GM18505 (cell line): ENCODE measurements at regions not wholly inside any gene's neighbourhood (a gene's known extent, or its start where the extent isn't known, plus 50 kb on each side); places are given as distances from the start of the nearest gene placed in this dataset.

Experiments
- ATAC-seq: cut with Tn5 transposase; IDR thresholded peaks from one replicate; pipeline ENCODE4 v1.9.1; 2021; ENCODE audit not compliant: unreplicated experiment
- POLR2A ChIP-seq: IDR thresholded peaks from 4 replicates; pipeline ENCODE4 v1.6.1; 2011; ENCODE audit warnings: borderline replicate concordance; ENCODE audit not compliant: insufficient read depth, insufficient read length; ENCODE audit errors: extremely low read depth

GRCh38 chr10:117720931-117721835, 178.6 kb downstream of the EMX2 start:
- no peak for TF ChIP-seq POLR2A
- ATAC-seq: no peak

GRCh38 chr10:117721873-117722272, 179.3 kb downstream of the EMX2 start:
- no peak for ATAC-seq
- no peak for TF ChIP-seq POLR2A

GRCh38 chr10:117723343-117723742, 180.8 kb downstream of the EMX2 start:
- TF ChIP-seq POLR2A: no peak
- no peak for ATAC-seq

- no peak for TF ChIP-seq POLR2A
- ATAC-seq: no peak
Measured at GRCh38 chr10:117725993-117726392, 183.4 kb downstream of the EMX2 start.

GRCh38 chr10:117726596-117727295, 184.2 kb downstream of the EMX2 start:
- ATAC-seq: no peak
- TF ChIP-seq POLR2A: no peak

GRCh38 chr10:117727421-117727820, 184.9 kb downstream of the EMX2 start:
- no peak for ATAC-seq
- TF ChIP-seq POLR2A: no peak

- no peak for ATAC-seq
- no peak for TF ChIP-seq POLR2A
Measured at GRCh38 chr10:117728087-117728486, 185.5 kb downstream of the EMX2 start.

- TF ChIP-seq POLR2A: no peak
Measured at GRCh38 chr10:117729156-117729555, 186.6 kb downstream of the EMX2 start.

GRCh38 chr10:117731121-117731791, 188.7 kb downstream of the EMX2 start:
- ATAC-seq: no peak
- no peak for TF ChIP-seq POLR2A

More at GRCh38 chr10:117729156-117729555, 186.6 kb downstream of the EMX2 start:
- no peak for ATAC-seq

GRCh38 chr10:117734731-117735405, 192.3 kb downstream of the EMX2 start:
- ATAC-seq: no peak
- TF ChIP-seq POLR2A: no peak

GRCh38 chr10:117736655-117737054, 194.1 kb downstream of the EMX2 start:
- TF ChIP-seq POLR2A: no peak
- ATAC-seq: no peak

- TF ChIP-seq POLR2A: no peak
- ATAC-seq: no peak
Measured at GRCh38 chr10:117740088-117740487, 197.5 kb downstream of the EMX2 start.

- ATAC-seq: no peak
- no peak for TF ChIP-seq POLR2A
Measured at GRCh38 chr10:117740691-117741222, 198.2 kb downstream of the EMX2 start.

- no peak for ATAC-seq
- TF ChIP-seq POLR2A: no peak
Measured at GRCh38 chr10:117741524-117741923, 199.0 kb downstream of the EMX2 start.

GRCh38 chr10:117743509-117743908, 201.0 kb downstream of the EMX2 start:
- no peak for TF ChIP-seq POLR2A
- no peak for ATAC-seq
